ENCODE measurements at regions not wholly inside any gene's neighbourhood (a gene's known extent, or its start where the extent isn't known, plus 50 kb on each side); places are given as distances from the start of the nearest gene placed in this dataset.

- no peak for TF ChIP-seq CTCF (IDR thresholded peaks at IDR 0.05)
- TF ChIP-seq POLR2A (IDR thresholded peaks at IDR 0.05), result no peak
- no peak for TF ChIP-seq EP300 (IDR thresholded peaks at IDR 0.05)
- no peak for TF ChIP-seq POLR2AphosphoS5 (IDR thresholded peaks at IDR 0.05)
Measured at GRCh38 chr16:66293932-66294331, 72.6 kb upstream of the CDH5 start.
